Activated CD8-positive, alpha-beta T cell treated with anti-CD3 and anti-CD28 coated beads, Interleukin-2, amount 10 ng/mL, durations not matched to agents 7 days and 5 days (primary cell): ENCODE measurements at regions not wholly inside any gene's neighbourhood (a gene's known extent, or its start where the extent isn't known, plus 50 kb on each side); places are given as distances from the start of the nearest gene placed in this dataset.

Source experiments
- ATAC-seq: fragments of 150-1000 bp; cut with Tn5 transposase; one replicate; pipeline ENCODE4 v1.10.0; 2021; ENCODE audit warnings: moderate library complexity
- CTCF ChIA-PET: fragments of 350-600 bp; sonication (Branson Sonifier 250); formaldehyde crosslinking; loops from one replicate; lab custom pipeline; 2021; ENCODE audit warnings: antibody characterized with exemption; lab: Charles Lee
- POLR2A ChIA-PET: fragments of 350-600 bp; sonication (Branson Sonifier 250); formaldehyde crosslinking; loops from one replicate; lab custom pipeline; 2021; ENCODE audit warnings: antibody characterized with exemption; lab: Charles Lee
- DNase-seq: peaks from one replicate; pipeline ENCODE4 v3.0.0-alpha.2; 2020
- H3K27ac Mint-ChIP-seq: one replicate; pipeline ENCODE4 v1.8.0; 2021; ENCODE audit warnings: mild to moderate bottlenecking, mixed read lengths
- H3K27me3 Mint-ChIP-seq: one replicate; pipeline ENCODE4 v1.8.0; 2021; ENCODE audit warnings: low read depth, mixed read lengths
- H3K36me3 Mint-ChIP-seq: one replicate; pipeline ENCODE4 v1.8.0; 2021; ENCODE audit warnings: low read depth, mixed read lengths
- H3K4me1 Mint-ChIP-seq: one replicate; pipeline ENCODE4 v1.8.0; 2021; ENCODE audit warnings: low read depth, mixed read lengths
- H3K4me3 Mint-ChIP-seq: one replicate; pipeline ENCODE4 v1.8.0; 2021; ENCODE audit warnings: mild to moderate bottlenecking, mixed read lengths
- H3K9me3 Mint-ChIP-seq: one replicate; pipeline ENCODE4 v1.8.0; 2022; ENCODE audit warnings: mixed read lengths; ENCODE audit not compliant: insufficient read depth

GRCh38 chr5:5598547-5599113 is 176.2 kb downstream of the ICE1 start:
- no peak for ATAC-seq
- Mint-ChIP-seq H3K27me3 (peaks cover 8% of the 10 kb centered on the region), H3K4me1 (no peaks in the 10 kb centered on the region)

GRCh38 chr5:5593391-5593790 is 170.9 kb downstream of the ICE1 start:
- Mint-ChIP-seq H3K4me3 (no peak overlapping the region), H3K36me3 (no peaks in the 10 kb centered on the region), H3K27ac (no peak overlapping the region), H3K27me3 (peaks cover 8% of the 10 kb centered on the region), H3K4me1 (no peaks in the 10 kb centered on the region), H3K9me3 (no peaks in the 10 kb centered on the region)
- DNase-seq, result no peak
- ChIA-PET POLR2A (no interaction called here), CTCF (no interaction called here)
- no peak for ATAC-seq

More at GRCh38 chr5:5598547-5599113, 176.2 kb downstream of the ICE1 start:
- H3K9me3 Mint-ChIP-seq, result no peaks in the 10 kb centered on the region
- ChIA-PET CTCF (no interaction called here), POLR2A (no interaction called here)
- DNase-seq, result no peak
- H3K36me3 Mint-ChIP-seq, result no peaks in the 10 kb centered on the region
- no peak overlapping the region for H3K27ac Mint-ChIP-seq
- H3K4me3 Mint-ChIP-seq, result no peak overlapping the region

DNA sequence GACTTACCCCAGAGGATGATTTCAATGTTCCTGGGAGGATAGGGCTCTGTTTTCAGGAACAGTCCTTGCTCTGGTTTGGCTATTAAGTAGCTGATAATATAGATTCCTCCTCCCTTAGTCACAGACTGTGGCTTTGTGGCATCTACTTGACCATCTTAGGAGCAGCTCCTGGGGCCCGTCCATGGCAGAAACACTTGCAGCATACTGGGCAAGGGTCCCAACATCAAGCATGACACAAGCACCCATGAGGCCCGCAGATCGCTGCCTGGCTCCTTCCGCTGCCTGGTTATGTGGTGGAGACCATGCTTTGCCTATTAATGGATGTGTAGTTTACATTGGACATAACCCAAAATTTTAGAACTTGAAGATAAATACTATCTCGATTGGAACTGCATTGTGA is 170.1 kb downstream of the ICE1 start:
- Mint-ChIP-seq H3K9me3 (no peaks in the 10 kb centered on the region), H3K27me3 (peaks cover 8% of the 10 kb centered on the region), H3K4me3 (no peak overlapping the region), H3K27ac (no peak overlapping the region), H3K4me1 (no peaks in the 10 kb centered on the region), H3K36me3 (no peaks in the 10 kb centered on the region)
- DNase-seq, result no peak
- ChIA-PET POLR2A (no interaction called here), CTCF (no interaction called here)
- ATAC-seq, result no peak

DNA sequence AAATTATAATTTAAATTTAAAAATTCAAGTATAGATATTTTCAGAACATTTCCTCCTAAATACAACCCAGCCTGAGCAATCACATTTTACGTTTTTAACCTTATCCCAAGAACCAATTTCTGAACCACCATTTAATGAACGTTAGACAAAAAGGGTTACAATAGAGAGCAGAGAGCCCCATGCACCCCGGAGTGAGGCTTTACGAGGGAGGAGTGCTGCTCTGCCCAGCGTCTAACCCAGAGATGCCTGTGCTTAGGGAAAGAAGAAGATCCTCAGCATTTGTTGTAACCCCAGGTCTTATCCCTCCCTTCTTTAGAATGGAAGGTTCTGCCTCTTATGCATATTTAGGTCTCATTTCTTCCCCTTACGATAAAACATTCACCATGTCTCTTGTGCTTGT is 169.1 kb downstream of the ICE1 start:
- peaks cover 7% of the 10 kb centered on the region for H3K27me3 Mint-ChIP-seq
- no peaks in the 10 kb centered on the region for H3K36me3 Mint-ChIP-seq
- DNase-seq (no peak), ATAC-seq (no peak)
- CTCF ChIA-PET, result no interaction called here
- H3K4me1 Mint-ChIP-seq, result no peaks in the 10 kb centered on the region
- POLR2A ChIA-PET, result no interaction called here
- H3K4me3 Mint-ChIP-seq, result no peak overlapping the region
- no peaks in the 10 kb centered on the region for H3K9me3 Mint-ChIP-seq
- no peak overlapping the region for H3K27ac Mint-ChIP-seq

GRCh38 chr5:5589857-5590256 is 167.4 kb downstream of the ICE1 start:
- CTCF ChIA-PET, result no interaction called here
- H3K4me1 Mint-ChIP-seq, result no peaks in the 10 kb centered on the region
- H3K9me3 Mint-ChIP-seq, result no peaks in the 10 kb centered on the region
- ATAC-seq, result no peak
- peaks cover 3% of the 10 kb centered on the region for H3K27me3 Mint-ChIP-seq
- no peak for DNase-seq
- H3K27ac Mint-ChIP-seq, result no peak overlapping the region
- POLR2A ChIA-PET, result no interaction called here
- no peaks in the 10 kb centered on the region for H3K36me3 Mint-ChIP-seq
- no peak overlapping the region for H3K4me3 Mint-ChIP-seq

GRCh38 chr5:5588887-5589826 is 166.7 kb downstream of the ICE1 start:
- ATAC-seq (no peak), DNase-seq (no peak)
- no peak overlapping the region for H3K27ac Mint-ChIP-seq
- no peaks in the 10 kb centered on the region for H3K36me3 Mint-ChIP-seq
- no peak overlapping the region for H3K4me3 Mint-ChIP-seq
- ChIA-PET CTCF (no interaction called here), POLR2A (no interaction called here)
- no peaks in the 10 kb centered on the region for H3K9me3 Mint-ChIP-seq
- H3K27me3 Mint-ChIP-seq, result no peaks in the 10 kb centered on the region
- no peaks in the 10 kb centered on the region for H3K4me1 Mint-ChIP-seq

DNA sequence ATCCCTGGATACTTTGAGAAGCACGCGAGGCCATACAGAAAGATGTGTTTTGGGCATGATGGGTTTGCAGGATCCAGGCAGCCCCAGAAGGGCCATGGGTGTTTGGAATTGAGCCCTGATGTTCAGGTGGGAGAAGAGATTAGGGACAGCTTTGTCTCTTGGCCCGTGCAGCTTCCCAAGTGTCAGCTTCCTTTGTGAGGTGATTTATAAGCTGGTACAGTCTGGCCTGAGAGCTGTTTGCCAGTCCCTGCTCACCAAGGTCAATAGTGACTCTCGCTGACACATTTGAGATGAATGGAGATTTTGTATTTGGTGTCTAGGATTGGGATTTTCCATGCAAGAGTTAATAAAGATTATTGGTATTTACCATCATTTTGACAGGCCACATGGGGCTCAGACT is 165.9 kb downstream of the ICE1 start:
- Mint-ChIP-seq H3K9me3 (no peaks in the 10 kb centered on the region), H3K4me3 (no peak overlapping the region), H3K36me3 (no peaks in the 10 kb centered on the region), H3K4me1 (no peaks in the 10 kb centered on the region), H3K27ac (no peak overlapping the region), H3K27me3 (no peaks in the 10 kb centered on the region)
- no peak for ATAC-seq
- CTCF ChIA-PET, result no interaction called here
- no peak for DNase-seq
- POLR2A ChIA-PET, result no interaction called here

GRCh38 chr5:5587474-5587873 is 165.0 kb downstream of the ICE1 start:
- H3K27ac Mint-ChIP-seq, result no peak overlapping the region
- no peaks in the 10 kb centered on the region for H3K4me1 Mint-ChIP-seq
- no peaks in the 10 kb centered on the region for H3K27me3 Mint-ChIP-seq
- CTCF ChIA-PET, result no interaction called here
- no peak for ATAC-seq
- no peaks in the 10 kb centered on the region for H3K36me3 Mint-ChIP-seq
- no peaks in the 10 kb centered on the region for H3K9me3 Mint-ChIP-seq
- DNase-seq, result no peak
- POLR2A ChIA-PET, result no interaction called here
- no peak overlapping the region for H3K4me3 Mint-ChIP-seq

DNA sequence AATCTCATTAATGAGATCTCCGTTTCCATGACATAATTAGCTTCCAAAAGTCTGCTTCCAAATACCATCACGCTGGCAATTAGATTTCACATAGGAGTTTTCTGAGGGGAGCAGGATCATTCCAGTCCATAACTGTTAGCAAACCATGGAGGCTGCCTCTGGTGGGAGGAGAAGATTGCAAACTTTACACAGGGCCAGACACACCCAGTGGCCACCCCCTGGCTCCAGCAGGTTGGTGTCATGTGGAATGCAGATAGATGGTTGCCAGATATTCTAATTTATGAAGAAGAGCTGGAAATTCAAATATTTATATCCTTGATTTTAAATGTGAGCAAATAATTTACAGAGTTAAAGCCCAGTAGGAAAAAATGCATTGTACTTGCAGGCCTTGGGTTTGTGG is 164.2 kb downstream of the ICE1 start:
- DNase-seq (no peak), ATAC-seq (no peak)
- Mint-ChIP-seq H3K36me3 (no peaks in the 10 kb centered on the region), H3K4me1 (no peaks in the 10 kb centered on the region), H3K27me3 (no peaks in the 10 kb centered on the region), H3K9me3 (no peaks in the 10 kb centered on the region), H3K4me3 (no peak overlapping the region), H3K27ac (no peak overlapping the region)
- ChIA-PET POLR2A (no interaction called here), CTCF (no interaction called here)

DNA sequence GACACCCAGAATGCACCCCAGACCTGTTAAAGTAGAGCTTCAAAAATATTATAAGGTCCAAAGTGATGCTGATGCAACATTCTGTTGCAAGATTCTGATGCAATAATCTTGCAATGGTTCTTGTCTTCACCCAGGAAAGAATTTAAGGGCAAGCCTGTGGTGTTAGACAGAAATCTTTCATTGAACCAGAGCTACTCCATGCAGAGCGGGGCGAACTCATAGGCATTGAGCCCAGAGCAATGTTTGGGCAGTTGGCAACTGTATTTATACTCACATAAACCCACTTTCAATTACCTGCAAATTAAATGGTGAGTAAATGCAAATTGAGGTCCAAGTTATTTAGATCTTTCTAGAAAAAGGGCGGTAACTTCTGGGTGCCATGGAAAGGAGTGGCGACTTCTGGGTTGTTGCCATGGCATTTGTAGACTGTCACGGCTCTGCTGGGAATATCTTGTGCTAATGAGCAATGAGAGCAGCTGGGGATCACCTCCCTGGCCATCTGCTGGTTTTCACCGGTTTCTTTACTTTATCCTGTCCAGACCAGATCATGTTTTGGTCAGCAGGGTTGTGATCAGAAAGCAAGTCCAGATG is 163.4 kb downstream of the ICE1 start:
- POLR2A ChIA-PET, result no interaction called here
- no peak overlapping the region for H3K27ac Mint-ChIP-seq
- DNase-seq (no peak), ATAC-seq (no peak)
- no peaks in the 10 kb centered on the region for H3K36me3 Mint-ChIP-seq
- no peaks in the 10 kb centered on the region for H3K4me1 Mint-ChIP-seq
- CTCF ChIA-PET, result no interaction called here
- no peak overlapping the region for H3K4me3 Mint-ChIP-seq
- no peaks in the 10 kb centered on the region for H3K9me3 Mint-ChIP-seq
- no peaks in the 10 kb centered on the region for H3K27me3 Mint-ChIP-seq

- no peaks in the 10 kb centered on the region for H3K36me3 Mint-ChIP-seq
- no peaks in the 10 kb centered on the region for H3K27me3 Mint-ChIP-seq
- H3K4me3 Mint-ChIP-seq, result no peak overlapping the region
- H3K9me3 Mint-ChIP-seq, result no peaks in the 10 kb centered on the region
- H3K27ac Mint-ChIP-seq, result no peak overlapping the region
- no peaks in the 10 kb centered on the region for H3K4me1 Mint-ChIP-seq
- DNase-seq (no peak), ATAC-seq (no peak)
- ChIA-PET CTCF (interaction anchor here (0.7 to 1.2 kb wide), 2 partner anchors 25 to 532 kb away, joined by 3 read pairs; no protein-coding TSS in a partner anchor), POLR2A (no interaction called here)
Observed at GRCh38 chr5:5584751-5585150, 162.3 kb downstream of the ICE1 start.

DNA sequence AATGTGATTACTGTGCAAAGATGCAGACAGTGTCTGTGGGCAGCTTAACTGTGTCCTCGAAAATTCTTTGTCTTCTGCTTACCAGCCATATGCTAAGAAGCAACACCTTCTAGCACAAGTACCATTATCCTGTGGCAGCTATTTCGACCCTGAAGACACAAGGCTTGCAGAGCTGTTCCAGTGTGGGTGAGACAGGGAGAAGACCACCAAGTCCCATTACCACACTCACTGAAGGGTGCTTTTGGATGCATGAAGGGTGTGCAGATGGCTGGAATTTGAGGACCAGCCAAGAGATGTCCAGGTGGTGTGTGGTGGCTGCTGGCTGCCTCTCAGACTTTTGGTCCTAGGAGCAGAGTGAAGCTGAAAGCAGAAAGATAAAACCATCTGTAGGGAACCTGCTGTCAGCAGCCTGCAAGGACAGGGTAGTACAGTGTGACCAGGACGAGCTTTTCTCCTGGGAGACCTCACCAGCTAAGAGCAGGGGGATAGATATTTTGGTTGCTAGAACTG is 161.8 kb downstream of the ICE1 start:
- H3K4me3 Mint-ChIP-seq, result no peak overlapping the region
- H3K4me1 Mint-ChIP-seq, result no peaks in the 10 kb centered on the region
- DNase-seq, result no peak
- CTCF ChIA-PET, result interaction anchor here (1.2 kb wide), 1 partner anchor 24 kb away, joined by 3 read pairs; no protein-coding TSS in a partner anchor
- ATAC-seq, result no peak
- H3K27me3 Mint-ChIP-seq, result no peaks in the 10 kb centered on the region
- H3K36me3 Mint-ChIP-seq, result no peaks in the 10 kb centered on the region
- no peaks in the 10 kb centered on the region for H3K9me3 Mint-ChIP-seq
- POLR2A ChIA-PET, result no interaction called here
- H3K27ac Mint-ChIP-seq, result no peak overlapping the region
